ENCODE measurements at regions not wholly inside any gene's neighbourhood (a gene's known extent, or its start where the extent isn't known, plus 50 kb on each side); places are given as distances from the start of the nearest gene placed in this dataset.

- no peaks in the 10 kb centered on the region for H3K36me3 Mint-ChIP-seq (ENCODE audit: insufficient read depth, unreplicated experiment)
- no peak for DNase-seq (ENCODE audit: unreplicated experiment)
- intact Hi-C loops (cut with micrococcal nuclease) = no loop called here
- H3K9me3 Mint-ChIP-seq (ENCODE audit: unreplicated experiment) = no peaks in the 10 kb centered on the region
- no TSS peak for BruUV-seq (replicated peaks)
- no peaks in the 10 kb centered on the region for H3K4me1 Mint-ChIP-seq (ENCODE audit: insufficient read depth, unreplicated experiment)
- H3K27me3 Mint-ChIP-seq (ENCODE audit: insufficient read depth, unreplicated experiment) = no peaks in the 10 kb centered on the region
- no peak for TF ChIP-seq CTCF (IDR thresholded peaks at IDR 0.05; ENCODE audit: unreplicated experiment)
- H3K27ac Mint-ChIP-seq (ENCODE audit: low read depth, unreplicated experiment) = no peak overlapping the region
- ChIA-PET CTCF (no interaction called here), POLR2A (interaction anchor here (0.5 kb wide), 1 partner anchor 1471 kb away, joined by 3 read pairs; no protein-coding TSS in a partner anchor)
- no peak overlapping the region for H3K4me3 Mint-ChIP-seq (ENCODE audit: unreplicated experiment)
These were observed 1667.4 kb upstream of the SLC39A10 start for GRCh38 chr2:193989645-193990044.

GRCh38 chr2:193988784-193989183, 1668.2 kb upstream of the SLC39A10 start:
- no TSS peak for BruUV-seq (replicated peaks)
- no peak for TF ChIP-seq CTCF (IDR thresholded peaks at IDR 0.05; ENCODE audit: unreplicated experiment)
- Mint-ChIP-seq H3K9me3 (ENCODE audit: unreplicated experiment) (no peaks in the 10 kb centered on the region), H3K27me3 (ENCODE audit: insufficient read depth, unreplicated experiment) (no peaks in the 10 kb centered on the region), H3K4me3 (ENCODE audit: unreplicated experiment) (no peak overlapping the region), H3K36me3 (ENCODE audit: insufficient read depth, unreplicated experiment) (no peaks in the 10 kb centered on the region), H3K27ac (ENCODE audit: low read depth, unreplicated experiment) (no peak overlapping the region), H3K4me1 (ENCODE audit: insufficient read depth, unreplicated experiment) (no peaks in the 10 kb centered on the region)
- no peak for DNase-seq (ENCODE audit: unreplicated experiment)
- intact Hi-C loops (cut with micrococcal nuclease) = no loop called here
- POLR2A ChIA-PET = no interaction called here
- CTCF ChIA-PET = no interaction called here

GRCh38 chr2:193985272-193985671, 1671.8 kb upstream of the SLC39A10 start:
- BruUV-seq (replicated peaks) = no TSS peak
- POLR2A ChIA-PET = no interaction called here

GRCh38 chr2:193980599-193980998, 1676.4 kb upstream of the SLC39A10 start:
- CTCF ChIA-PET = interaction anchor here (0.6 to 0.7 kb wide), 2 partner anchors 71 to 1850 kb away, joined by 3 read pairs; no protein-coding TSS in a partner anchor

More at GRCh38 chr2:193985272-193985671, 1671.8 kb upstream of the SLC39A10 start:
- no peak for DNase-seq (ENCODE audit: unreplicated experiment)
- CTCF ChIA-PET = no interaction called here
- intact Hi-C loops (cut with micrococcal nuclease) = no loop called here
- Mint-ChIP-seq H3K27ac (ENCODE audit: low read depth, unreplicated experiment) (no peak overlapping the region), H3K4me3 (ENCODE audit: unreplicated experiment) (no peak overlapping the region), H3K4me1 (ENCODE audit: insufficient read depth, unreplicated experiment) (no peaks in the 10 kb centered on the region), H3K36me3 (ENCODE audit: insufficient read depth, unreplicated experiment) (no peaks in the 10 kb centered on the region), H3K27me3 (ENCODE audit: insufficient read depth, unreplicated experiment) (no peaks in the 10 kb centered on the region), H3K9me3 (ENCODE audit: unreplicated experiment) (no peaks in the 10 kb centered on the region)
- no peak for TF ChIP-seq CTCF (IDR thresholded peaks at IDR 0.05; ENCODE audit: unreplicated experiment)

More at GRCh38 chr2:193980599-193980998, 1676.4 kb upstream of the SLC39A10 start:
- Mint-ChIP-seq H3K27me3 (ENCODE audit: insufficient read depth, unreplicated experiment) (no peaks in the 10 kb centered on the region), H3K4me3 (ENCODE audit: unreplicated experiment) (no peak overlapping the region), H3K9me3 (ENCODE audit: unreplicated experiment) (no peaks in the 10 kb centered on the region), H3K36me3 (ENCODE audit: insufficient read depth, unreplicated experiment) (no peaks in the 10 kb centered on the region), H3K4me1 (ENCODE audit: insufficient read depth, unreplicated experiment) (no peaks in the 10 kb centered on the region), H3K27ac (ENCODE audit: low read depth, unreplicated experiment) (no peak overlapping the region)
- intact Hi-C loops (cut with micrococcal nuclease) = no loop called here
- DNase-seq (ENCODE audit: unreplicated experiment) = no peak
- BruUV-seq (replicated peaks) = no TSS peak
- TF ChIP-seq CTCF (IDR thresholded peaks at IDR 0.05; ENCODE audit: unreplicated experiment) = no peak
- POLR2A ChIA-PET = no interaction called here
